ENCODE measurements at regions not wholly inside any gene's neighbourhood (a gene's known extent, or its start where the extent isn't known, plus 50 kb on each side); places are given as distances from the start of the nearest gene placed in this dataset.

DNA sequence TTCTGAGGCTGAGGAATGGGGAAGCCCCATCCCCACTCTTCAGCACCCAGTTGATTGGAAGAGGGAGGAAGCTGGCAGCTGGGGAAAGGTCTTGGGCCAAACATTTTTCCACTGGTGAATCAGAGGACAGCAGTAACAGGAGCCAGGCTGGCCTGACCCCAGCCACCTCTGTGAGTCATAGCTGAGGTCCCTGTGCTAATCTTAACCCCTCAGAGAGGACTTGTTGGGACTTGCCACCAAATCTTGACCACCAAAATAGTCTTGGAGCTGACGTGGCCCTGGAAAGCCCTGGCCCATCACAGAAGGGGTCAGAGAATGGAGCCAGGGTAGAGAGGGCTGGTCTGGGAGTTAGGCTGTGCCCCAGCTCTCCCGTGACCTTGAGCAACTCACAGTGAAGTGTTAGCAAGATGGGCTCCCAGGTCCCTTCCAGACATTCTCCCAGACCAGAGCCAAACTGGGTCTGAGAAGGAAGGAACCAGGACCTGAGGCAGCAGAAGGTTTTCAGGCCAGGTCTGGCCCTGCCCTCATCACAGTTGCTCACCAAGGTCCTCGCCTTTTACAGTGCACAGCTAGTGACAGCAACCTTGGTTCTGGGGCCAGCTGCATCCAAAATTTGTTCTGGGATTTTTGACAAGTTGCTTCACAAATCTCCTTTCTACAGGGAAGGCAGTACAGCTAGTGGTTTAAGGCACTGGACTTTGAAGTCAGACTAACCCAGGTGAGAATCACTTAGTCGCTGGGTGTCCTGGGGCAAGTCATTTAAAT, 266.6 kb downstream of the CYP26B1 start:
- Histone ChIP-seq H2AFZ (ENCODE audit: low read depth, low read length, severe bottlenecking) (no peak overlapping the region), H3K9ac (ENCODE audit: low read length) (no peak overlapping the region), H3K9me3 (ENCODE audit: insufficient read depth, low read length) (no peaks in the 10 kb centered on the region), H3K27me3 (ENCODE audit: low read length) (no peaks in the 10 kb centered on the region), H3K4me2 (ENCODE audit: low read depth, low read length, poor library complexity, severe bottlenecking) (no peak overlapping the region), H4K20me1 (ENCODE audit: low read depth, low read length) (no peaks in the 10 kb centered on the region), H3K36me3 (ENCODE audit: low read length) (no peaks in the 10 kb centered on the region), H3K27ac (ENCODE audit: low read depth, low read length) (no peak overlapping the region), H3K79me2 (ENCODE audit: insufficient read depth, low read length) (no peaks in the 10 kb centered on the region), H3K4me3 (ENCODE audit: insufficient read depth, low read length, poor library complexity, severe bottlenecking) (no peak overlapping the region), H3K9me2 (replicated peaks; ENCODE audit: insufficient read depth, low read length) (no peaks in the 10 kb centered on the region), H3F3A (ENCODE audit: insufficient read depth) (no peaks in the 10 kb centered on the region)
- no peak for TF ChIP-seq EZH2phosphoT487 (conservative IDR thresholded peaks at IDR 0.05; ENCODE audit: low read length)
- TF ChIP-seq, protein P1, sequence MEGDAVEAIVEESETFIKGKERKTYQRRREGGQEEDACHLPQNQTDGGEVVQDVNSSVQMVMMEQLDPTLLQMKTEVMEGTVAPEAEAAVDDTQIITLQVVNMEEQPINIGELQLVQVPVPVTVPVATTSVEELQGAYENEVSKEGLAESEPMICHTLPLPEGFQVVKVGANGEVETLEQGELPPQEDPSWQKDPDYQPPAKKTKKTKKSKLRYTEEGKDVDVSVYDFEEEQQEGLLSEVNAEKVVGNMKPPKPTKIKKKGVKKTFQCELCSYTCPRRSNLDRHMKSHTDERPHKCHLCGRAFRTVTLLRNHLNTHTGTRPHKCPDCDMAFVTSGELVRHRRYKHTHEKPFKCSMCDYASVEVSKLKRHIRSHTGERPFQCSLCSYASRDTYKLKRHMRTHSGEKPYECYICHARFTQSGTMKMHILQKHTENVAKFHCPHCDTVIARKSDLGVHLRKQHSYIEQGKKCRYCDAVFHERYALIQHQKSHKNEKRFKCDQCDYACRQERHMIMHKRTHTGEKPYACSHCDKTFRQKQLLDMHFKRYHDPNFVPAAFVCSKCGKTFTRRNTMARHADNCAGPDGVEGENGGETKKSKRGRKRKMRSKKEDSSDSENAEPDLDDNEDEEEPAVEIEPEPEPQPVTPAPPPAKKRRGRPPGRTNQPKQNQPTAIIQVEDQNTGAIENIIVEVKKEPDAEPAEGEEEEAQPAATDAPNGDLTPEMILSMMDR (IDR thresholded peaks at IDR 0.05; ENCODE audit: insufficient read depth, low read length, poor library complexity, severe bottlenecking): no peak

DNA sequence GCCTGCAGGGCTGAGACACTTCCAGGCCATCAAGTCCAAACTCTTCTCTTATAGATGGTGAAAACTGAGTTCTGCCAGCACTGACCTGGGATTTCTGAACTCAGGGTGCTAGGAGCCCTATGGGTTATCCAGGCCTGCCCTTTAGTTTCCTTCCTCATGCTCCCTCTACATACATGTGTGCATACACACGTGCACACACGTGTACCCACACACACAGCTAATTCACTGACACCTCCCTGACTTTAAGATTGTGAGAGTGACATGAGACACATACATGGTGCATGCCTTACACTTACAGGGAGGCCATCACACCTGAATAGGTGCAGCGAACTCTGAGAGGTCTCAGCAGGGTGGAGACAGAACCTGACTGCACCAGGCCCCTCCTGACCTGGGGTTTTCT, 267.4 kb downstream of the CYP26B1 start:
- no peaks in the 10 kb centered on the region for H3K36me3 ChIP-seq (ENCODE audit: low read length)
- H4K20me1 ChIP-seq (ENCODE audit: low read depth, low read length): no peaks in the 10 kb centered on the region
- no peak overlapping the region for H3K9ac ChIP-seq (ENCODE audit: low read length)
- H3K9me2 ChIP-seq (replicated peaks; ENCODE audit: insufficient read depth, low read length): no peaks in the 10 kb centered on the region
- no peak overlapping the region for H3K27ac ChIP-seq (ENCODE audit: low read depth, low read length)
- H3K4me3 ChIP-seq (ENCODE audit: insufficient read depth, low read length, poor library complexity, severe bottlenecking): no peak overlapping the region
- H3K9me3 ChIP-seq (ENCODE audit: insufficient read depth, low read length): no peaks in the 10 kb centered on the region
- H3K27me3 ChIP-seq (ENCODE audit: low read length): no peaks in the 10 kb centered on the region
- H3K4me2 ChIP-seq (ENCODE audit: low read depth, low read length, poor library complexity, severe bottlenecking): no peak overlapping the region
- H3K79me2 ChIP-seq (ENCODE audit: insufficient read depth, low read length): no peaks in the 10 kb centered on the region
- TF ChIP-seq, protein P1 (IDR thresholded peaks at IDR 0.05; ENCODE audit: insufficient read depth, low read length, poor library complexity, severe bottlenecking): no peak
- no peak for TF ChIP-seq EZH2phosphoT487 (conservative IDR thresholded peaks at IDR 0.05; ENCODE audit: low read length)
- no peak overlapping the region for H2AFZ ChIP-seq (ENCODE audit: low read depth, low read length, severe bottlenecking)
- no peaks in the 10 kb centered on the region for H3F3A ChIP-seq (ENCODE audit: insufficient read depth)

DNA sequence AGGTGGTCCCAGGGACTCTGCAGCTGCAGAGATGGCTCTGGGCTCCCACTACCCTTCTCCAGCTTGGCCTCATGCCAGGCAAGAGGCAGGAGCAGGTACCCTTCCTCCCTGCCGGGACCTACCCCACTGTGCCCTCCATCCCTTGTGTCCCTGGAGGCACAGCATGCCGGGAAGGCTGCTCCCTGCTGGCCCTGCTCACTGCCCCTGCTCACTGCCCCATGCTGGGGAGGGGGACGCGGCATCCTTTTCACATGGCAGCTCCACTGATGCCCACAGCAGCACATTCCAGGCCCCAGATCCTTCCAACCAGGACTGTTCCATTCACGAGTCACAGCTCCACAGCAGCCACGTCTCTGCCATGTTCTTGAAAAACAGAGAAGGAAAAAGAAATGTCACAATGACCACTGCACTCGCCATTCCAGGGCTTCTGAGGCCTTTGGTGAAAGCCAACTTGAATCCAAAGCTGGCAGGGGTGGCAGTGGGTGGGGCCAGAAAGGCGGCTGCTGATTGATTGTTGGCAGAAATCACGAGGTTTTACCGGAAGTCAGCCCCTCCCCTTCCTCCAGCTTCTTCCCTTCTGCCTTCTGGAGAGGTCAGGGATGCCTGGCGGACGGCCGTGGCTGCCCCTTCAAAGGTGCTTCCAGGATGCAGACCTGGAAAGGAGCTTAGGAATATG, 268.0 kb downstream of the CYP26B1 start:
- Histone ChIP-seq H3K27ac (ENCODE audit: low read depth, low read length) (no peak overlapping the region), H4K20me1 (ENCODE audit: low read depth, low read length) (no peaks in the 10 kb centered on the region), H2AFZ (ENCODE audit: low read depth, low read length, severe bottlenecking) (no peak overlapping the region), H3F3A (ENCODE audit: insufficient read depth) (no peaks in the 10 kb centered on the region), H3K79me2 (ENCODE audit: insufficient read depth, low read length) (no peaks in the 10 kb centered on the region), H3K9ac (ENCODE audit: low read length) (no peak overlapping the region), H3K9me3 (ENCODE audit: insufficient read depth, low read length) (no peaks in the 10 kb centered on the region), H3K4me3 (ENCODE audit: insufficient read depth, low read length, poor library complexity, severe bottlenecking) (no peak overlapping the region), H3K27me3 (ENCODE audit: low read length) (no peaks in the 10 kb centered on the region), H3K36me3 (ENCODE audit: low read length) (no peaks in the 10 kb centered on the region), H3K9me2 (replicated peaks; ENCODE audit: insufficient read depth, low read length) (no peaks in the 10 kb centered on the region), H3K4me2 (ENCODE audit: low read depth, low read length, poor library complexity, severe bottlenecking) (no peak overlapping the region)
- TF ChIP-seq EZH2phosphoT487 (conservative IDR thresholded peaks at IDR 0.05; ENCODE audit: low read length): no peak
- TF ChIP-seq, protein P1 (IDR thresholded peaks at IDR 0.05; ENCODE audit: insufficient read depth, low read length, poor library complexity, severe bottlenecking): no peak
